Activated CD8-positive, alpha-beta memory T cell treated with anti-CD3 and anti-CD28 coated beads for 36 hours (primary cell): ENCODE measurements at regions not wholly inside any gene's neighbourhood (a gene's known extent, or its start where the extent isn't known, plus 50 kb on each side); places are given as distances from the start of the nearest gene placed in this dataset.
"Not testable (repeated sequence)": the region's sequence is repeated elsewhere in the genome, so short reads cannot be mapped to it uniquely, and the experiment has no call there.

Source experiments
- CTCF ChIA-PET: fragments of 350-600 bp; sonication (Branson Sonifier 250); formaldehyde crosslinking; loops from one replicate; lab custom pipeline; 2021; ENCODE audit warnings: antibody characterized with exemption; lab: Charles Lee
- POLR2A ChIA-PET: fragments of 350-600 bp; sonication (Branson Sonifier 250); formaldehyde crosslinking; loops from one replicate; lab custom pipeline; 2021; ENCODE audit warnings: antibody characterized with exemption; lab: Charles Lee

GRCh38 chr5:17361331-17361730 is 136.7 kb upstream of the TAF11L2 start:
- ChIA-PET CTCF (no interaction called here), POLR2A (no interaction called here)

GRCh38 chr5:17364987-17365810 is 132.8 kb upstream of the TAF11L2 start:
- POLR2A ChIA-PET = no interaction called here
- CTCF ChIA-PET = no interaction called here

- POLR2A ChIA-PET = no interaction called here
Measured at GRCh38 chr5:17365811-17366138, 132.3 kb upstream of the TAF11L2 start.

GRCh38 chr5:17367256-17367840 is 130.7 kb upstream of the TAF11L2 start:
- ChIA-PET POLR2A (no interaction called here), CTCF (no interaction called here)

More at GRCh38 chr5:17365811-17366138, 132.3 kb upstream of the TAF11L2 start:
- CTCF ChIA-PET = no interaction called here

GRCh38 chr5:17370651-17371050 is 127.4 kb upstream of the TAF11L2 start:
- CTCF ChIA-PET = no interaction called here
- POLR2A ChIA-PET = no interaction called here

- ChIA-PET CTCF (no interaction called here), POLR2A (no interaction called here)
Measured at GRCh38 chr5:17373406-17373805, 124.6 kb upstream of the TAF11L2 start.

GRCh38 chr5:17373814-17374556 is 124.0 kb upstream of the TAF11L2 start:
- ChIA-PET POLR2A (no interaction called here), CTCF (no interaction called here)

GRCh38 chr5:17374973-17375742 is 122.9 kb upstream of the TAF11L2 start:
- ChIA-PET POLR2A (no interaction called here), CTCF (no interaction called here)

GRCh38 chr5:17375886-17376285 is 122.1 kb upstream of the TAF11L2 start:
- CTCF ChIA-PET, POLR2A ChIA-PET: not testable (repeated sequence)

- POLR2A ChIA-PET = no interaction called here
- CTCF ChIA-PET = no interaction called here
Measured at GRCh38 chr5:17378346-17378997, 119.6 kb upstream of the TAF11L2 start.

- POLR2A ChIA-PET = no interaction called here
- CTCF ChIA-PET = no interaction called here
Measured at GRCh38 chr5:17379100-17379951, 118.7 kb upstream of the TAF11L2 start.

GRCh38 chr5:17381932-17382331 is 116.1 kb upstream of the TAF11L2 start:
- ChIA-PET CTCF (no interaction called here), POLR2A (no interaction called here)

- CTCF ChIA-PET = no interaction called here
- POLR2A ChIA-PET = no interaction called here
Measured at GRCh38 chr5:17383526-17383925, 114.5 kb upstream of the TAF11L2 start.

- POLR2A ChIA-PET = no interaction called here
- CTCF ChIA-PET = no interaction called here
Measured at GRCh38 chr5:17384181-17384580, 113.8 kb upstream of the TAF11L2 start.

- POLR2A ChIA-PET = no interaction called here
- CTCF ChIA-PET = no interaction called here
Measured at GRCh38 chr5:17388717-17389116, 109.3 kb upstream of the TAF11L2 start.

GRCh38 chr5:17394086-17394485 is 103.9 kb upstream of the TAF11L2 start:
- ChIA-PET CTCF (no interaction called here), POLR2A (no interaction called here)

- CTCF ChIA-PET = no interaction called here
Measured at GRCh38 chr5:17395106-17395880, 102.7 kb upstream of the TAF11L2 start.

GRCh38 chr5:17396247-17396646 is 101.8 kb upstream of the TAF11L2 start:
- ChIA-PET POLR2A (no interaction called here), CTCF (no interaction called here)

More at GRCh38 chr5:17395106-17395880, 102.7 kb upstream of the TAF11L2 start:
- POLR2A ChIA-PET = no interaction called here
